Activated CD4-positive, alpha-beta T cell treated with anti-CD3 and anti-CD28 coated beads, Interleukin-2, amount 50 U/mL, for 1 hour (primary cell): ENCODE measurements at regions not wholly inside any gene's neighbourhood (a gene's known extent, or its start where the extent isn't known, plus 50 kb on each side); places are given as distances from the start of the nearest gene placed in this dataset.

Experiments
- DNase-seq: peaks from one replicate; pipeline ENCODE4 v3.0.0-alpha.2; 2020

DNA sequence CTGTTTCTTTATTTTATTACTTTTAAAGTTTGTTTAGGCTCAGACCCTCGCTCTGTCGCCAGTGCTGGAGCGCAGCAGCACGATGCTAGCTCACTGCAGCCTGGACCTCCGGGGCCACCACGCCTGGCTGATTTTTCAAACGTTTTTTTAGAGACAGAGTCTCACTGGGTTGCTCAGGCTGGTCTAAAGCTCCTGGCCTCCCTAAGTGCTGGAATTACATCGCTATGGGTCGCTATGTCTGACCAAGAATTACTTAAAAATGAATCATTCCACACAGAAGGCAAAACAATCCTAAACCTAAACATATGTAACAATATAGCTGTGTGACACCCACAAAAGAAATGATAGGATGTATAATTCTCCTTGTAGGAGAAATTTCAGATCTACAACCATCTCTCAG, 86.9 kb upstream of the SIMC1 start:
- no peak for DNase-seq

DNA sequence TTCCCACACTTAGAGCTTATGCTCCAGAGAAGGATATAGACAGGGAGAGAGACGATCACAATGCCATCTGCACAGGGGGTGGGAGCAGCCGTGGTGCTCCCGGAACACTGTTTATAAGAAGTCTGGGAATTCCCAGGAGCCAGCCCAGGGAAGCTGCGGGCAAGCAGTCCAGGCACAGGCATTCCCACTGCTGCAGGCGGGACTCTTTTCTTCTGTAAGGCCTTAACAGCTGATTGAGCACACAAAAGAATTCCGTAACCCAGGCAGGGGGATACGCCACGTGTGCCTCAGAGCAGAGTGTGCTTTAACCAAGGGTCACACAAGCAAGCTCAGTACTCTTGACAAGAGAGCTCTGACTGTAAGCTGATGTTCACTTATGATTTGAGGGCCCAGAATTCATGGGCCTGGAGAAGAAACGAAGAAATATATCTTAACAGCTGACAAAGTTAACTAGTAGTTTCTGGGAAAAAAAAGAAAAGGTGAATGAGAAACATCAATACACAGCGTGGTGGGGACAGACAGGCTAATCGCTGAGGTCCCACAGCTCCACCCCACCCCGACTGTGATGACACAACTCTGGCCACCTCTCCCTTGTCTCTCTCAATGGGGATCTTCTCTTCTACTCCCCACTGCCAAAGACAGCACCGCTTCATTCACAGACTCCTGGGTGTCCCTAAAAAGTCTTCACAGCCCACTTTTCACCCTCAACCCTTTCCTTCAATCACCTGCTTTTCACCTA, 85.9 kb upstream of the SIMC1 start:
- no peak for DNase-seq

DNA sequence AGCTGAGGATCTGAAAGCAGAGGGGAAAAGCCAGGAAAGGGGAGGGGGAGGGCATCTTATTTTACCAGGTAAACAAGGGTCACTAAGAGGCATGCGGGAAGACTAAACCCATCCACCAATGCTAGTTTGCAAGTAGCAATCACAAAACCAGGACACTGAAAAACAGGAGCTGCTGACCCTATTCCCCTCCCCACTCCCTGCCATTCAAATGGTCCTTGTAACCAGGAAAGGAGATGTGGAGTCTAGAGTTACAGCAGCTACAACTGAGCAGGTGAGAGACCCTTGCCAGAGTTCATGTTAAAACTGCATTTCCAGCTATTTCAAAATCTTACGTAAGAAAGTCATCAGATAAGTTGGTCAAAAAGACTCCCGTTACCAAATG, 85.3 kb upstream of the SIMC1 start:
- no peak for DNase-seq

DNA sequence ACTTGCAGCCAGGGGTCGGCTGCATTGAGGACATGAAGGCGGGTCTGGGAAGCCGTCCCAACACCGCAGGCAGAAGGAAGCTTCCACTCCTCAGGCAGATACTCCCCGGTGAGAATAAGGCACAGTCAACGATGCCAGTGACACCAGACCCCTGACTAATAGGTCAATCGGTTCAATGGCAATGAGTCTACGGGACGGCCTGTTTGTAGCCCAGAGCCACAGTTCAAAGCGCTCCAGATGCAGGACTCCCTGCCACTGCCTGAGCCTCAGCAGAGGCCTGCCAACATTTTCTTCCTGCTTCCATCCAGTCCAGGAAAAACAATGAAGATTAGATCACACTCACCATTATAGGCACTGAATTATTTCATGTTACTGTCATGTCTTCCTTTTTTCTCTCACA, 84.5 kb upstream of the SIMC1 start:
- no peak for DNase-seq

DNA sequence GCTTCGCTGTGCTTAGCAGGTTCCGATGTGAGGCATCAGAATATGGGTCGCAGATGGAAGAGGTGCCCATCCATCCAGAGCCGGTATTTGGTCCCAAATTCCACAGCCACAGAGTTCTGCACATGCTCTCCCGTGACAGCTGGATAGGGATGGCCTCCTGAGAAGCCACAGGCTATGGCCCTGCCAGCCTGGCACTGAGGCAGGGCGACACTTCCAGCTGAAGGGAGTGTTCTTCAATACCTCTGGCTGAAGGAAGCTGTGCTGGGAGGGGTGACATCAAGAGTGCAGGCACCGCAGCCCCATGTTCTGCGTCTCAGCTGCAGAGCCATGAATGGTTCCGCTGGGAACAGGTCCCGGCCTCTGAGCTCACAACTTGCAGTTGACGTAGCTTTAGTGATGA, 83.4 kb upstream of the SIMC1 start:
- no peak for DNase-seq

DNA sequence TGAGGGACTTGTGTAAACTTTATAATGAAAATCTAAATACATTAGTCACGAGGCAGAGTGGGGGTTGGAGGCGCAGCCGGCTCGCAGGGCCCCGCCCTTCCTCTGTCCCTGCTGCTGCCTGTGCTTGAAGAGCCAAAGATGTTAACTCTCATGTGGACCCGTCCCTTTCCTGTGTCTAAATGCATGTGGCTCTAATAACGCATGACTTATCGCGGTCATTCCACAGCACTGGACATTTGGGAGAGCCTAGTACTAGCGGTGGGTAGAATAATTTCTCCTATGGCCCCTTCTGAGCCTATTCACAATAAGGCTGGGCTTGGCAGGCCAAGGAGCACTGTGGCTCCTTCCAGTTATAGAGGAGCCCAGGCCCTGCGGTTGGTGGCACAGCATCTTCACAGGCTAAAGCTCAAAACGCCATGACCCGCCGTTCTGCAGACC, 82.3 kb upstream of the SIMC1 start:
- DNase-seq: no peak

DNA sequence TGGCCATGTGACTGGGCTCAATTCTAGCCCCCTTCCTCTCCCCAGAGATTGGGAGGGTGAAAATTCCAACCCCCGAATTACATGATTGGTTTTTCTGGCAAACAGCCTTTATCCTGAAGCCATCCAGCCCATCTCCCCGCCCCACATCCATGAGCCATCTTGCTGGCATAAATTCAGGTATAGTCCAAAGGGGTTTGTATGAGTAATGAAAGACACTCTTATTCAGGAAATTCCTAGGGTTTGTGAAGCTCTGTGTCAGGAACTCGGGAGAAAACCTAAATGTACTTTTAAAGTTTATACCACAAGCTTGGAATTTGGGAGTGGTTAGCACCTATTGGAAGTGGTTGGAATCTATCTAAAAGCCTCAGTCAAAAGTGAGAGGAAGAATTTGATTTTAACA, 80.6 kb upstream of the SIMC1 start:
- no peak for DNase-seq

DNA sequence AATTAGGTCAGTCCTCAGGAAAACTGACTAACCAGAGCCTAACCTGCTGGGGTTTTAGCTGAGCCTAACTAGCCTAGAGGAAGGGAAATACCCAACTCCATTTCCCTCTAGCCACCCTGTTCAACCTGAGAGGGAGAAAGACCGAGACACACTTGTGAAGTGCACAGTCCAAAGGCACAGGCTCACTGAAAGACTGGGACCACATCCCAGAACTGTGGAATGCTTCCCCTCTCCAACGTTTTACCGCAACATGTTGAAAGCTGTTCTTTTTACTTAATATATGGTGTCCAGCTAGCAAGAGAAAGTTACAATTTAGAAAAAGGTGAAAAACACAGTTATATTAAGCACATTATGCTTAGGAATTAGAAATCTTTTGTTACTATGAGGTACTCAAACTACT, 76.8 kb upstream of the SIMC1 start:
- no peak for DNase-seq

DNA sequence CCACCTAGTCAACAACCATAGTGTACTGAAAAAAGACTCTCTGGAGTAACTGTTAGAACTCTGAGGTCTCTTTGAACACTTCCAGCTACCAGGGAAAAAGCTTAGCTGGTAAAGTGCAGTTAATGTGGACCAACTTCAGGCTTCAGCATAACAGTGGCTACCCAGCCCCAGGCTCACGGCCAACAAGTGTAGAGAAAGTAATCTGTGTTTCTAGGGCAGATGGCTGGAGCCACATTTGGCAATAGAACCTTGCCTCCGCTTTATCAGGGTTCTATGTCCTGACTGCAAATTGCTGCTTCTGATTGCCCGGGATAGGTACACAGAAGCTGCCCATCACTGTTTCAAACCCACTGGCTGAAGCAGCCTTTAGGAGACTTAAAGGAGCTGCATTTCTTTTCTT, 76.0 kb upstream of the SIMC1 start:
- no peak for DNase-seq

DNA sequence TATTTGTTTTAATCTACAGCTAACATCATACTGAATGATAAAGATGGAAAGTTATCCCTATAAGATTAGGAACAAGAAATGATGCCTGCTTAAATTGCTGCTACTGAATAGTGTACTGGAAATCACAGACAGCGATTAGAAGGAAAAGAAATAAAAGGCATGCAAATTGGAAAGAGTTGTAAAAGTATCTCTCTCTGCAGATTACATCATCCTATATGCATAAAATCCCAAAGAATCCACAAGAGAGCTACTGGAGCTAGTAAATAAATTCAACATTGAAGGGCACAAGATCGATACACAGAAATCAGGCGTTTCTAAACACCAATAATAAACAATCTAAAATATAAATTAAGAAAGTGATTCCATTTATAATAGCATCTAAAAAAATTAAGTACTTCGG, 75.3 kb upstream of the SIMC1 start:
- no peak for DNase-seq

DNA sequence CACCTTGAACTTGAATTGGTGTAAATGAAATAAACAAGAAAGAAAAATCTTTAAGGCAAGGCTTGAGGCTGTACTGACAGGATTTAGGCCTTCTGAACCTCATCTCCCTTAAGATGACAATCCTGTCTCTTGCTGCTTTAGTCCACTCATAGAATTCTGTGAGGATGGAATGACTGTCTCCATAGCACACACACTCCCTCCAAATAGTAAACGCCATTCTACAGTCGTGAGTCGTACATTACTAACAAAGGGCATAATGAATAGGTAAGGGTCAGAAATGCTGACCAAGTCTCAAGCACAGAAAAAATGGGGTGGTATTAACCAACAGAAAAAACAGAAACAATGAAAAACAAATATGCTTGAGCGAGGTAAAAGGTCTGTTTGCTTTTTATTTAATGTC, 71.8 kb upstream of the SIMC1 start:
- no peak for DNase-seq

DNA sequence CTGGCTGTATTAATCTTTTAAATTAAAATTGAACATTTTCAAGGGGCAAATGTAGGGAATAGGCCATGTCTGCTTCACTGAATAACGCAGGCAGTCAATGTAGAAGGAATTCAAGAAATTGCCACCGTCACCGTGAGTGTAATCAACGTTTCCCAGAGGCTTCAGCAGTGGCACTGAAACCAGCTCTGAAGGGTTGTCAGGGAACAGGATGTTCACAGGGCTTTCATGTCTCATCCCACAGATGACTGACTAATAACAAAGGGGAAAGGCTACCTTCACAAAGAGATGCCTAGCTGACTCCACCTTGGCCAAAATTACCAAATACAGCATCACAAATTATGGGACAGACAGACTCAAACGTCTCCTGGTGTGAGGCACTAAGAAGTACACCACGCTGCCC, 70.4 kb upstream of the SIMC1 start:
- DNase-seq: no peak

DNA sequence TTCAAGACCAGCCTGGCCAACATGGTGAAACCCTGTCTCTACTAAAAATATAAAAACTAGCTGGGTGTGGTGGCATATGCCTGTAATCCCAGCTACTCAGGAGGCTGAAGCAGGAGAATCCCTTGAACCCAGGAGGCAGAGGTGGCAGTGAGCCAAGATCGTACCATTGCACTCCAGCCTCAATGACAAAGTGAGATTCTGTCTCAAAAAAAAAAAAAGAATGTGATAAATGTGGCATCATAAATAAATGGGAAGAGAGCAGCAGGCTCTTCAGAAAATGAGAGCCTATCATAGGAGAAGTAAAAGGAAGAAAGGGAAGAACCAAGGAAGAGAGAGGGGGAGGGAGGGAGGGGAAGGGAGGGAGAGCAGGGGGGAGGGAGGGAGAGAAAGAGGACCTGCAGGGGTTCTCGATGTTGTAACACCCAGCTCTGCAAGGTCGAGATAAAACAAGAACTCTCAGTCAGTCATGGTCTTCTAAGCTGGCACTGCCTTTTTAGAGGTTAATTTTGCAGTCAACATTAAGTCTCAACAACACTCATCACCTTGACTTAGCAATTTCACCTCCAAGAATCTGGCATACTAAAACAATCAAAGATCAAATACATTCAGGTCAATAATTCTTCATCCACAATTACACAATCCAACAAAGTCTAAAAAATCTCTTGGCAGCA, 68.7 kb upstream of the SIMC1 start:
- DNase-seq: no peak

DNA sequence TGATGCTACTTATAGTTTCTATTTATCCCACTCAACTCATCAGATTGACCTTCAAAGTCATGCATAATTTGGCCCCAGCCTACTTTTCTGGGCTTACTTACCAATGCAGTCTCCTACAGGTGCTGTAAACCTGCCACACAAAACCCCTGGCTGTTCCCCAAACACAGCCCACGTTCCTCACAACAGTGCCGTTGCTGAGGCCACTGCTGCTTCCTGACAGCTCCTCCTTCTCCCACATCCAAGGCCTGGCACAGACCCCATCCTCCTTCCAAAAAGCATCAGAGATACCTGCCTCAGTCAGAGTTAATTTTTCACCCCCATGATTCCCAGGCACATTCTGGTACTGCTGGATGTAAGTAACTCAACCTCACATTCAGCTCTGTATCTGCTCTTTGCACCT, 68.1 kb upstream of the SIMC1 start:
- DNase-seq: no peak

DNA sequence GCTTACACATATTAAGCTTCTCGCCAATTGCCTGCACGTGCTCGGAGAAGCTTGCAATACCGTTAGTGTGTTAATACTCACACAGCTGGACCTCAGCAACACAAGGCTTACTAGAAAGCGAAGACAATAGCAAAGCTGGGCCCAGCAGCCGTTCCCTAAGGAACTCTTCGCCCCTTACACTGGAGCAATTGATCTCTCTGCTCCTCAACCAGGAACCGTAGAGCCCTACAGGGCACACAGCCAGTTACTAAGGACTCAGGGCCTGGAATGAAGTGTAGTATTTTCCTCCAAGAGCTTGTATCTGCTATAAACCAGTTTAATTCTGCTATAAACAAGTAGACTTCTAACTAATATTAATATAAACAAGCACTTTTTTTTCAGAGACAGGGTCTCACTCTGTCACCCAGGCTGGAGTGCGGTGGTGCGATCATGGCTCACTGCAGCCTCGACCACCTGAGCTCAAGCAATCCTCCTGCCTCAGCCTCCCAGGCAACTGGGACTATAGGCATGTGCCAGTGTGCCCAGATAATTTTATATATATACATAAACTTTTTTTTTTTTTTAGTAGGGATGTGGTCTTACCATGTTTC, 67.0 kb upstream of the SIMC1 start:
- DNase-seq: no peak

DNA sequence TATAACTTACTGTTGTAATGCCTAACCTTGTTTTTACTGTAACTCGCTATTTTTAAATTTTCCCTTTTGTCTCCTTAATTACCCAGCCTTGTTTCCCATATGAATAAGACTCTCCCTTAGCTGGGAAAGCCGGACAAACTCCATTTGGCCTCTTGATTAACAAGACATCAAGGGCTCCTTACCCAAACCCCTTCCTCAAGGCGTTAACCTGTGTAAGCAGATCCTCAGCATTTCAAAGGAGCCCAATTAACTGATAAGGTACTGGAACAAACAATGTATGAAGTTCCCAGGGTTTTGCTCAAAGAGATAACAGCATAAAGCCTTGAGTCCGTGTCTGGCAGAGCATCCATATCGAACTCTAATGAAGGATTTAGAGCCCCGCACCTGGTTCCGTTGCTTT, 66.0 kb upstream of the SIMC1 start:
- no peak for DNase-seq

DNA sequence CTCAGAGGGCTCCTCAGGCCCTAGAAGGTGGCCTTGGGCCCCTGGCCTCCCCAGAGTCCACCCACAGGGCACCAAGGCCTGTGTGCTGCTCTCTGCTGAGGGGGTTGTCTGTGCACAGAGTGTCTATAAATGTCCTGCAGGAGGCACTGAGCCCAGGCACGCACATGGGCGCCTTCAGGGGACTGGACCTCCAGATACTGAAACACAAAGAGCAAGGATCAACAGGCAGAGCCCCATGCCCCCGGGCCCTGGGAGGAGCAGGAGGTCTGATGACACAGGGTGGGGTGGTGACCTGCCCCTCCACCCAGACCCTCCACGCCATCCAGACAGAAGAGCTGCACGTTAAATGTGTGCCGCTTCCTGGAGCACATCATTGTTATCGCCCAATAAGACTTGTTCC, 64.6 kb upstream of the SIMC1 start:
- no peak for DNase-seq

DNA sequence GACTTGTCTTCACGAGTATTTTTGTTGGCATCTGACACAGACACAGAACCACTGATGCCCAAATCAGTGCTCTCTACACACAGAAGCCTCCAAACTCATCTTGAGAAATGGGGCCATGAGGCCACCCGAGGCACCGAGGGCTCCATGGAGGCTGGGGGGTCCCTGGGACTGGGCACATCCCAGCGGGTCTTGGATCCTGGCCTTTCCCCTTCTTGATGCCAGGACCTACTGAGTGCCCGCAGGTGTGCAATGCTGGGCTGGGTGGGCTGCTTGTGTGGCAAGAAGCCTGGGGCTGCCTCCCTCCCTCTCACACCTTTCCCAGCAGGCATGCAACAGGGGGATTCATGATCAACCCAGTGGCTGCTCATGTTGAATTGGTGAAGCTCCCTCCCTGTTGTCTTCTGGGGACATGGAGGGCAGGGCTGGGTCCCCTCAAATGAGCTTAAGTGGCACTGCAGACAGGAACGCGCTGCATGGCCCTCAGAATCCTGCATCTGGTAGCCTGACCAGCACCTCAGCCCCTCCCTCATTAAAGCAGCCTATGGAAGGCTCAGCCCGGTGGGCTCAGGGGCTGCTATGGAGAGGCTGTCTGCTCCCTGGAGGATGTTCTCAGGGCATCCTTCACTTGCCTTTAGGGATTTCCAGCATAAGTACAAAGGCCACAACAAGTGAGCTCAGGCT, 63.7 kb upstream of the SIMC1 start:
- DNase-seq: no peak

DNA sequence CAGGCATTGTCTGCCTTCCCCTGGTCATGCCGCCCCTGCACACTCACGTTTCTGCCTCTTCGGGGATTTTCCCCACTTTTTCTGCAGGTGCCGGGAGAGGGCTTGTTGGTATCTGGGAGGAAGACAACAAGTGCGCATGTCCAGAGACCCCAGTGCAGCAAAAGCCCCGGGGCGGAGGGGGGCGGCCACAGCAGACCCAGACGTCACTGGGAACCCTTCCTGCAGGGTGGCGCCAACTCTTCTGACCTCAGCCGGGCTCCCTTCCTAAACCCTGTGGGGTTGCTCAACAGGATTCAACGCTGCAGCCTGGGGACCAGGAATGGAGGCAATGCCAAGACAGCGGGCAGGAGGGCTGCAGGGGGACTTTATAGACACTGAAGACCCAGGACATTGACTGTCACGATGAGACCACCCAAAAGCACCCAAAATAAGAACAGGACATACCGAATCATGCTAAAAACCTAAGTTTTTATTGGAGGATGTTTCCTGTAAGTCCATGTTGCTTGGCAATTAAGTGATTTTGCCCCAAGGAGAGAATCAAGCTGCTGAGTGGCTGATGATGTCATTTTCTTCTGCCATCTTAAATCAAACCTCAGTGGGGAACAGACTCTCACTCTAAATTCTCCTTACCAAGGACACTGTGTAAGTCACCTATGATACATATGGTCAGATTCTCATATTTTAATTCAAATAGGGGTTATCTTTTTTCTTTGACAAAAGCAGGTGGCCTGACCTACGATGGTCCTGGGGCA, 62.9 kb upstream of the SIMC1 start:
- DNase-seq: no peak

DNA sequence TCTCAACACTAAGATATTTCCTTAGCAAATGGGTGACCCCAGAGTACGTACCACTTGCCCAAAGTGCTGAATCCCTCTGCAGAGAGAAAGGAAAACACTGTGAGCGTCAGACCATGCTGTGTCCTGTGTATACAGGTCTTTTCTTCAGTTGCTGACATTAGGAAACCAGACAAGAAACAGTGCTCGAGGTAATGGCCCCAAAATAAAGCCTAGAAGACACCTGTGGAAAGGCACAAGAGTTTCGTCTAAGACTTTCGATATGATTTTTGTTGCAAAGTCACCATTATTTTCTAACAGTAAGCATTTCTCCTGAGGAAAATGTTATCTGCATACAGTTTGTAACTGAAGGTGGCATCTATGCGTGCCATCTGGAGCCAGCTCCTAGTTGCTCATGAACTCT, 62.0 kb upstream of the SIMC1 start:
- no peak for DNase-seq

DNA sequence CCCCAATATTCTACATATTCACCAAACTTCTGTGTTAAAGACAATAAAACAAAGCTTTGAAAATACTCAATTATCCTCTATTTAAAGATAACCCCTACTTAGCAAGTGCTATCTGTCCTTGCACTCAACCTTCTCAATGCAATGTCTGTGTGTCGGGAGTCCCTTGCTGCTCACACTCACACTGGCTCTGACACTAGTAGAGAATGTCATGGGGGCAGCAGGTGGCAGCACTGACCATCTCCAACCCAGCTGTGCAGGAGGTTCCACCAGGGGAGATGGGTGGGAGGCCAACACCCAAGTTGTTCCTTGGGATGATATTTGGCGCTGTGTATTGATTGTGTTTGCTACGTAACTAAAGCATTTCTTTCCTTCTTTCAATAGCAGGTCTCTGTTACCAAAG, 59.4 kb upstream of the SIMC1 start:
- DNase-seq: no peak

DNA sequence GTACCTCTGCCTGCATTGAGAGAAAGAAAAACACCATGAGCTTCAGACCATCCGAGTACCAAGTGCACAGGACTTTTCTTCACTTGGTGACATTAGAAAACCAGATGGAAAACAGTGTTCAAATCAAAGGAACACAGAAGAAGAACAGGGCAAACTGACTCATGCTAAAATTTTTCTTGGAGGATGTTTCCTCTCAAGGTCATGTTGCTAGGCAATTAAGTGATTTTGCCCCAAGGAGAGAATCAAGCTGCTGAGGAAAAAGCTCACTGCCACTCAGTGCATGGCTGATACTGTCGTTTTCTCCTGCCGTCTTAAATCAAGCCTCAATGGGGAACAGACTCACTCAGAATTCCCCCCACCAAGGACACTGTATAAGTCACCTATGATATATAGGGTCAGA, 57.9 kb upstream of the SIMC1 start:
- DNase-seq: no peak

DNA sequence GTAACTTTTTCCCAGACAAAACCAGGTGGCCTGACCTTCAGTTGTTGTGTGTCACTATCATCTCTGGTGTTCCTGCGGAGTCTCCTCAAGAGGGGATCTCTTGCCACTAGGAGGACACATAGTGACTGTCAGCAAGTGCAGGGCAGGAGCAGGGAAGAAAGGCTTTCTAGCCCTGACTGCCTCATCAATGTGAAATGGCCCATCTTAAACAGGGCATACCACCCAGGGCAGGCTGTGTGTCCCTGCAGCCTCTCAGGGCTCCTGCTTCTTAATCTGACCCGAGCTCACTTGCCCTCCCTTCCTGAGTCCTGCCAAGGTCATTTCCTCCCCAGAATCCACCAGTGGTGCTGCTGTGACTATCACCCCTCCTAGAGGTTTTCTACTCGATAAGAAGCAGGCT, 57.4 kb upstream of the SIMC1 start:
- DNase-seq: no peak
